ENCODE measurements at regions not wholly inside any gene's neighbourhood (a gene's known extent, or its start where the extent isn't known, plus 50 kb on each side); places are given as distances from the start of the nearest gene placed in this dataset.

DNA sequence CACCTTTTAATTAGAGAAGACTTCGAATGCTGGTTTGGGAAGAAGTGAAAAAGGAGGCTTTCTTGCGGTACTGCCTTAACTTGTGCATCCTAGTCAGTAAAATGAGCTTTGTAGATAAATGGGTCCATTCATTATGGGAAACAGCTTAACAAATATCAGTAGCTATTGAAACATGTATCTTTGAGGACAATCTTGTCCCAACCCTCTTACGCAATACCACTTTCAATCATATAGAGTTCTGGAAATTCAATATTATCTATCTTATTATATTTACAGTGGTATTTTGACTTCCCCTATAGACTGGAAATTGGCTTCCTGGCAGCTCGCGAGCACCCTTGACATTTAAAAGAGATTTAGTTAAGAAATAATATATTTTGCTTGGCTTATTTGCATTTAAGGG lies 565.8 kb upstream of the NUDT12 start:
- H3K4me3 ChIP-seq (ENCODE audit: low read depth, low read length): no peak overlapping the region
- POLR2A ChIA-PET: no interaction called here
- TF ChIP-seq, protein P1, sequence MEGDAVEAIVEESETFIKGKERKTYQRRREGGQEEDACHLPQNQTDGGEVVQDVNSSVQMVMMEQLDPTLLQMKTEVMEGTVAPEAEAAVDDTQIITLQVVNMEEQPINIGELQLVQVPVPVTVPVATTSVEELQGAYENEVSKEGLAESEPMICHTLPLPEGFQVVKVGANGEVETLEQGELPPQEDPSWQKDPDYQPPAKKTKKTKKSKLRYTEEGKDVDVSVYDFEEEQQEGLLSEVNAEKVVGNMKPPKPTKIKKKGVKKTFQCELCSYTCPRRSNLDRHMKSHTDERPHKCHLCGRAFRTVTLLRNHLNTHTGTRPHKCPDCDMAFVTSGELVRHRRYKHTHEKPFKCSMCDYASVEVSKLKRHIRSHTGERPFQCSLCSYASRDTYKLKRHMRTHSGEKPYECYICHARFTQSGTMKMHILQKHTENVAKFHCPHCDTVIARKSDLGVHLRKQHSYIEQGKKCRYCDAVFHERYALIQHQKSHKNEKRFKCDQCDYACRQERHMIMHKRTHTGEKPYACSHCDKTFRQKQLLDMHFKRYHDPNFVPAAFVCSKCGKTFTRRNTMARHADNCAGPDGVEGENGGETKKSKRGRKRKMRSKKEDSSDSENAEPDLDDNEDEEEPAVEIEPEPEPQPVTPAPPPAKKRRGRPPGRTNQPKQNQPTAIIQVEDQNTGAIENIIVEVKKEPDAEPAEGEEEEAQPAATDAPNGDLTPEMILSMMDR (IDR thresholded peaks at IDR 0.05; ENCODE audit: insufficient read depth, low read length, missing control alignments): no peak
- CTCF ChIA-PET: interaction anchor here (1.6 kb wide), 1 partner anchor 320 kb away, joined by 6 read pairs; no protein-coding TSS in a partner anchor
- no peak for DNase-seq (ENCODE audit: low read depth, low spot score)

DNA sequence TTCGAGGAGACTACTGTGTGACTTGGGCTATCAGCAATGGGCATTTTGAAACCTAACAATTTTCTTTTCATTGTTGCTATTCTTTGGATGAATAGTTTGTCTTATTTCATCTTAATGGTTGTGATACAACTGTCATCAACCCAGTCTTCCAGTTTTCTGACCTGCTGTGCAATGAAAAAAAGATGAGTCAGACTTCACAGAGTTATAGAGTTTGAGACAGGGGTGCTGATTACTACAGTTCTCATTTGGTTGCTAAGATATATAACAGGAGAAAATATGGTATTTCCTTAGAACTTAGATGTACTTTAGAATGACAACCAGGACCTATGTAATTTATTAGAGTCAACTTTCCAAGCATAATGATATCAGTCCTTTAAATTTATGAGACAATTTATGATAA lies 564.4 kb upstream of the NUDT12 start:
- POLR2A ChIA-PET: no interaction called here
- CTCF ChIA-PET: interaction anchor here (1.6 kb wide), 1 partner anchor 319 kb away, joined by 6 read pairs; no protein-coding TSS in a partner anchor
- no peak overlapping the region for H3K4me3 ChIP-seq (ENCODE audit: low read depth, low read length)
- no peak for DNase-seq (ENCODE audit: low read depth, low spot score)
- TF ChIP-seq, protein P1 (IDR thresholded peaks at IDR 0.05; ENCODE audit: insufficient read depth, low read length, missing control alignments): no peak

DNA sequence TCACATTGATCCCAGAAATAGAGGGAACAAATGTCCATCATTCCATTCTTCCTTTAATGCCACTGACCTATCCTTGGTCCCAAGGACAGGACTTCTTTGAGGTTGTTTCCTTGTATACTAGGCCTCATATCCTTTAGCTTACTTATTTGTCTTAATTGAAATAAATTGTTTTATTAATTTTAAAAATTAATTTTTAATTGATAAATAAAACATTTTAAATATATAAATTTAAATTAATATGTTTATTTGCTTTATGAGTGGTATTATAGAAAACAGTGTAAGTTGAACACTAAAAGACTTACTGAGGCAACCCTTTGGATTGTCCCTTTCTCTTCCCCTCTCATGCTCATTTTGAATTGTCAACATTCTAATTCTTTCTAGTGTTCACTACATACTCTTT lies 556.9 kb upstream of the NUDT12 start:
- no peak overlapping the region for H3K4me3 ChIP-seq (ENCODE audit: low read depth, low read length)
- ChIA-PET CTCF (no interaction called here), POLR2A (no interaction called here)
- TF ChIP-seq, protein P1 (IDR thresholded peaks at IDR 0.05; ENCODE audit: insufficient read depth, low read length, missing control alignments): no peak
- no peak for DNase-seq (ENCODE audit: low read depth, low spot score)

- POLR2A ChIA-PET: no interaction called here
- CTCF ChIA-PET: no interaction called here
- TF ChIP-seq, protein P1 (IDR thresholded peaks at IDR 0.05; ENCODE audit: insufficient read depth, low read length, missing control alignments): no peak
Measured at GRCh38 chr5:104111632-104112031, 549.0 kb upstream of the NUDT12 start.

DNA sequence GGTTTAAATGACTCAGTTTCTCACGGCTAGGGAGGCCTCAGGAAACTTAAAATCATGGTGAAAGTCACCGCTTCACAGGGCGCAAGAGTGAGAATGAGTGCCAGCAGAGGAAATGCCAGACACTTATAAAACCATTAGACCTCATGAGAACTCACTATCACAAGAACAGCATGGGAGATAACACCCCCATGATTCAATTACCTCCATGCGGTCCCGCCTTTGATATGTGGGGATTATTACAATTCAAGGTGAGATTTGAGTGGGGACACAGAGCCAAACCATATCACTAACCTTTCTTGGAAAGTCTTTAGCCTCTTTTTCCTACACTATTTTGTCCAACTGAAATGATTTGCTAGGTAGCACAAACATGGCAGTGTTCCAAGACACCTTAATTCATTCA lies 533.9 kb upstream of the NUDT12 start:
- CTCF ChIA-PET: no interaction called here

More at GRCh38 chr5:104111632-104112031, 549.0 kb upstream of the NUDT12 start:
- no peak for DNase-seq (ENCODE audit: low read depth, low spot score)
- H3K4me3 ChIP-seq (ENCODE audit: low read depth, low read length): no peak overlapping the region

DNA sequence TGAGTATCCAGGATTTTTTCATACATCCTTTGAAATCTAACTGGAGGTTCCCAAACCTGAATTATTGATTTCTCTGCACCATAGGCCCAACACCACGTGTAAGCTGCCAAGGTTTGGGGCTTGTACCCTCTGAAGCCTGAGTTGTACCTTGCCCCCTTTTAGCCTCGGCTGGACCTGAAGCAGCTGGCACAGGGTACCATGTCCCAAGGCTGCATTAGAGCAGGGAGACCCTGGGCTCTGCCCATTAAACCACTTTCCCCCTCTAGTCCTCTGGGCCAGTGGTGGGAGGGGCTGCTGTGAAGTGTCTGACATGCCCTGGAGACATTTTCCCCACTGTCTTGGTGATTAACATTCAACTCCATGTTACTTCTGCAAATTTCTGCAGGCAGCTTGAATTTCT lies 532.9 kb upstream of the NUDT12 start:
- ChIA-PET POLR2A (no interaction called here), CTCF (no interaction called here)
- H3K4me3 ChIP-seq (ENCODE audit: low read depth, low read length): no peak overlapping the region
- DNase-seq (ENCODE audit: low read depth, low spot score): no peak
- TF ChIP-seq, protein P1 (IDR thresholded peaks at IDR 0.05; ENCODE audit: insufficient read depth, low read length, missing control alignments): no peak

More for the DNA sequence above, 533.9 kb upstream of the NUDT12 start:
- TF ChIP-seq, protein P1 (IDR thresholded peaks at IDR 0.05; ENCODE audit: insufficient read depth, low read length, missing control alignments): no peak
- no peak overlapping the region for H3K4me3 ChIP-seq (ENCODE audit: low read depth, low read length)
- no peak for DNase-seq (ENCODE audit: low read depth, low spot score)
- POLR2A ChIA-PET: no interaction called here
